OCI-M1 (cell line): ENCODE measurements at regions not wholly inside any gene's neighbourhood (a gene's known extent, or its start where the extent isn't known, plus 50 kb on each side); places are given as distances from the start of the nearest gene placed in this dataset.
"Not testable (repeated sequence)": the region's sequence is repeated elsewhere in the genome, so short reads cannot be mapped to it uniquely, and the experiment has no call there.

Experiments used
- DNase-seq: peaks from one replicate; lab custom pipeline; 2025; lab: John Stamatoyannopoulos, UW

GRCh38 chr18:39462436-39462835, 1896.8 kb upstream of the CELF4 start:
- no peak for DNase-seq

- no peak for DNase-seq
Observed at GRCh38 chr18:39460136-39460535, 1894.5 kb upstream of the CELF4 start.

- peak; percentile 33 for DNase-seq
Observed at GRCh38 chr18:39455285-39455684, 1889.7 kb upstream of the CELF4 start.

GRCh38 chr18:39454866-39455265, 1889.3 kb upstream of the CELF4 start:
- no peak for DNase-seq

GRCh38 chr18:39453882-39454281, 1888.3 kb upstream of the CELF4 start:
- peak; percentile 80 for DNase-seq

- peak; percentile 47 for DNase-seq
Observed at GRCh38 chr18:39453356-39453755, 1887.8 kb upstream of the CELF4 start.

GRCh38 chr18:39450958-39451357, 1885.4 kb upstream of the CELF4 start:
- DNase-seq = no peak

- no peak for DNase-seq
Observed at GRCh38 chr18:39449566-39449965, 1884.0 kb upstream of the CELF4 start.

- DNase-seq = no peak
Observed at GRCh38 chr18:39448942-39449341, 1883.3 kb upstream of the CELF4 start.

GRCh38 chr18:39444957-39445356, 1879.4 kb upstream of the CELF4 start:
- DNase-seq = not testable (repeated sequence)

GRCh38 chr18:39441648-39442047, 1876.0 kb upstream of the CELF4 start:
- no peak for DNase-seq

- DNase-seq = no peak
Observed at GRCh38 chr18:39435996-39436395, 1870.4 kb upstream of the CELF4 start.

GRCh38 chr18:39435209-39435608, 1869.6 kb upstream of the CELF4 start:
- DNase-seq = no peak

- no peak for DNase-seq
Observed at GRCh38 chr18:39434223-39434920, 1868.8 kb upstream of the CELF4 start.

- DNase-seq = peak; percentile 61
Observed at GRCh38 chr18:39425172-39425850, 1859.7 kb upstream of the CELF4 start.

GRCh38 chr18:39424261-39424660, 1858.7 kb upstream of the CELF4 start:
- no peak for DNase-seq

- DNase-seq = no peak
Observed at GRCh38 chr18:39421276-39421675, 1855.7 kb upstream of the CELF4 start.

GRCh38 chr18:39419315-39419714, 1853.7 kb upstream of the CELF4 start:
- no peak for DNase-seq

- no peak for DNase-seq
Observed at GRCh38 chr18:39415471-39415870, 1849.9 kb upstream of the CELF4 start.

GRCh38 chr18:39414009-39414700, 1848.6 kb upstream of the CELF4 start:
- peak; percentile 22 for DNase-seq

- no peak for DNase-seq
Observed at GRCh38 chr18:39406941-39407340, 1841.3 kb upstream of the CELF4 start.

- DNase-seq = no peak
Observed at GRCh38 chr18:39403121-39403520, 1837.5 kb upstream of the CELF4 start.

GRCh38 chr18:39399662-39400061, 1834.1 kb upstream of the CELF4 start:
- DNase-seq = no peak
